ENCODE measurements at regions not wholly inside any gene's neighbourhood (a gene's known extent, or its start where the extent isn't known, plus 50 kb on each side); places are given as distances from the start of the nearest gene placed in this dataset.

- POLR2A ChIA-PET = no interaction called here
- H3K27ac ChIP-seq (ENCODE audit: low read depth, low read length) = no peak overlapping the region
- no peaks in the 10 kb centered on the region for H3K36me3 Mint-ChIP-seq
- no peak overlapping the region for H3K4me3 ChIP-seq (ENCODE audit: low read length)
- H3K9me3 ChIP-seq (ENCODE audit: control insufficient read depth in 2 of 3, low read length in 3 of 3) = no peaks in the 10 kb centered on the region
- peaks cover 0 to 1% (median 0%) of the 10 kb centered on the region in 7 donors for H3K4me1 Mint-ChIP-seq
- intact Hi-C loops (cut with micrococcal nuclease) = no loop called here
- no peaks in the 10 kb centered on the region for H3K4me1 ChIP-seq (ENCODE audit: control insufficient read depth in 2 of 2, insufficient read depth in 2 of 2, low read length in 2 of 2)
- CTCF ChIA-PET = no interaction called here
- H3K9me3 Mint-ChIP-seq = peaks cover 0 to 8% (median 4%) of the 10 kb centered on the region in 11 donors
- no peak for ATAC-seq
- no peak for DNase-seq
- no peak overlapping the region for H3K4me3 Mint-ChIP-seq
- no peaks in the 10 kb centered on the region for H3K36me3 ChIP-seq (ENCODE audit: control insufficient read depth in 2 of 3, insufficient read depth in 3 of 3, low read length in 3 of 3)
- H3K27me3 ChIP-seq (ENCODE audit: control insufficient read depth in 2 of 2, insufficient read depth in 2 of 2, low read length in 2 of 2) = no peaks in the 10 kb centered on the region
- no peak overlapping the region for H3K27ac Mint-ChIP-seq
- peaks cover 0 to 26% (median 7%) of the 10 kb centered on the region in 5 donors for H3K27me3 Mint-ChIP-seq
These were observed 247.3 kb upstream of the PDE10A start for GRCh38 chr6:165910184-165910966.

GRCh38 chr6:165906736-165907135 is 243.7 kb upstream of the PDE10A start:
- H3K36me3 ChIP-seq (ENCODE audit: control insufficient read depth in 2 of 3, insufficient read depth in 3 of 3, low read length in 3 of 3) = no peaks in the 10 kb centered on the region
- H3K4me3 ChIP-seq (ENCODE audit: low read length) = no peak overlapping the region
- intact Hi-C loops (cut with micrococcal nuclease) = no loop called here
- H3K4me1 ChIP-seq (ENCODE audit: control insufficient read depth in 2 of 2, insufficient read depth in 2 of 2, low read length in 2 of 2) = no peaks in the 10 kb centered on the region
- H3K27me3 Mint-ChIP-seq = peaks cover 0 to 31% (median 21%) of the 10 kb centered on the region in 5 donors
- no peak overlapping the region for H3K27ac ChIP-seq (ENCODE audit: low read depth, low read length)
- H3K4me1 Mint-ChIP-seq = peaks cover 0 to 1% (median 0%) of the 10 kb centered on the region in 7 donors
- no peak overlapping the region for H3K27ac Mint-ChIP-seq
- H3K36me3 Mint-ChIP-seq = no peaks in the 10 kb centered on the region
- CTCF ChIA-PET = no interaction called here
- no peak overlapping the region for H3K4me3 Mint-ChIP-seq
- DNase-seq (no peak), ATAC-seq (no peak)
- POLR2A ChIA-PET = no interaction called here
- no peaks in the 10 kb centered on the region for H3K9me3 ChIP-seq (ENCODE audit: control insufficient read depth in 2 of 3, low read length in 3 of 3)
- peaks cover 0 to 18% (median 4%) of the 10 kb centered on the region in 11 donors for H3K9me3 Mint-ChIP-seq
- H3K27me3 ChIP-seq (ENCODE audit: control insufficient read depth in 2 of 2, insufficient read depth in 2 of 2, low read length in 2 of 2) = no peaks in the 10 kb centered on the region

- ChIA-PET POLR2A (no interaction called here), CTCF (no interaction called here)
- H3K4me1 Mint-ChIP-seq = peaks cover 0 to 1% (median 0%) of the 10 kb centered on the region in 7 donors
- H3K36me3 Mint-ChIP-seq = no peaks in the 10 kb centered on the region
- no peak for DNase-seq
- H3K9me3 Mint-ChIP-seq = peaks cover 0 to 18% (median 4%) of the 10 kb centered on the region in 11 donors
- Histone ChIP-seq H3K27ac (ENCODE audit: low read depth, low read length) (no peak overlapping the region), H3K27me3 (ENCODE audit: control insufficient read depth in 2 of 2, insufficient read depth in 2 of 2, low read length in 2 of 2) (no peaks in the 10 kb centered on the region), H3K4me1 (ENCODE audit: control insufficient read depth in 2 of 2, insufficient read depth in 2 of 2, low read length in 2 of 2) (no peaks in the 10 kb centered on the region), H3K4me3 (ENCODE audit: low read length) (no peak overlapping the region), H3K36me3 (ENCODE audit: control insufficient read depth in 2 of 3, insufficient read depth in 3 of 3, low read length in 3 of 3) (no peaks in the 10 kb centered on the region), H3K9me3 (ENCODE audit: control insufficient read depth in 2 of 3, low read length in 3 of 3) (no peaks in the 10 kb centered on the region)
- H3K27ac Mint-ChIP-seq = no peak overlapping the region
- intact Hi-C loops (cut with micrococcal nuclease) = no loop called here
- peaks cover 0 to 31% (median 22%) of the 10 kb centered on the region in 5 donors for H3K27me3 Mint-ChIP-seq
- ATAC-seq = no peak
- H3K4me3 Mint-ChIP-seq = no peak overlapping the region
These were observed 242.7 kb upstream of the PDE10A start for GRCh38 chr6:165905744-165906143.

- CTCF ChIA-PET = no interaction called here
- H3K9me3 Mint-ChIP-seq = peaks cover 0 to 10% (median 0%) of the 10 kb centered on the region in 11 donors
- DNase-seq = no peak
- H3K9me3 ChIP-seq (ENCODE audit: control insufficient read depth in 2 of 3, low read length in 3 of 3) = no peaks in the 10 kb centered on the region
- H3K27me3 Mint-ChIP-seq = peaks cover 0 to 28% (median 11%) of the 10 kb centered on the region in 5 donors
- no peak overlapping the region for H3K4me3 Mint-ChIP-seq
- POLR2A ChIA-PET = no interaction called here
- no peaks in the 10 kb centered on the region for H3K36me3 ChIP-seq (ENCODE audit: control insufficient read depth in 2 of 3, insufficient read depth in 3 of 3, low read length in 3 of 3)
- H3K27me3 ChIP-seq (ENCODE audit: control insufficient read depth in 2 of 2, insufficient read depth in 2 of 2, low read length in 2 of 2) = no peaks in the 10 kb centered on the region
- H3K4me1 ChIP-seq (ENCODE audit: control insufficient read depth in 2 of 2, insufficient read depth in 2 of 2, low read length in 2 of 2) = no peaks in the 10 kb centered on the region
- H3K4me3 ChIP-seq (ENCODE audit: low read length) = no peak overlapping the region
- H3K36me3 Mint-ChIP-seq = no peaks in the 10 kb centered on the region
- no peak for ATAC-seq
- H3K4me1 Mint-ChIP-seq = peaks cover 0 to under 1% (median 0%) of the 10 kb centered on the region in 7 donors
- no peak overlapping the region for H3K27ac ChIP-seq (ENCODE audit: low read depth, low read length)
- no peak overlapping the region for H3K27ac Mint-ChIP-seq
- intact Hi-C loops (cut with micrococcal nuclease) = no loop called here
These were observed 237.9 kb upstream of the PDE10A start for GRCh38 chr6:165900970-165901369.

GRCh38 chr6:165899611-165900010 is 236.6 kb upstream of the PDE10A start:
- no peak for ATAC-seq
- Histone ChIP-seq H3K27ac (ENCODE audit: low read depth, low read length) (no peak overlapping the region), H3K36me3 (ENCODE audit: control insufficient read depth in 2 of 3, insufficient read depth in 3 of 3, low read length in 3 of 3) (no peaks in the 10 kb centered on the region), H3K9me3 (ENCODE audit: control insufficient read depth in 2 of 3, low read length in 3 of 3) (no peaks in the 10 kb centered on the region), H3K4me1 (ENCODE audit: control insufficient read depth in 2 of 2, insufficient read depth in 2 of 2, low read length in 2 of 2) (no peaks in the 10 kb centered on the region), H3K4me3 (ENCODE audit: low read length) (no peak overlapping the region), H3K27me3 (ENCODE audit: control insufficient read depth in 2 of 2, insufficient read depth in 2 of 2, low read length in 2 of 2) (no peaks in the 10 kb centered on the region)
- intact Hi-C loops (cut with micrococcal nuclease) = no loop called here
- peaks cover 0 to 9% (median 0%) of the 10 kb centered on the region in 11 donors for H3K9me3 Mint-ChIP-seq
- no peaks in the 10 kb centered on the region for H3K4me1 Mint-ChIP-seq
- H3K27ac Mint-ChIP-seq = no peak overlapping the region
- H3K4me3 Mint-ChIP-seq = no peak overlapping the region
- H3K36me3 Mint-ChIP-seq = no peaks in the 10 kb centered on the region
- H3K27me3 Mint-ChIP-seq = peaks cover 0 to 28% (median 11%) of the 10 kb centered on the region in 5 donors
- POLR2A ChIA-PET = no interaction called here
- no peak for DNase-seq
- CTCF ChIA-PET = no interaction called here

- Mint-ChIP-seq H3K4me1 (no peaks in the 10 kb centered on the region), H3K27me3 (peaks cover 0 to 23% (median 12%) of the 10 kb centered on the region in 5 donors), H3K9me3 (peaks cover 0 to 2% (median 0%) of the 10 kb centered on the region in 11 donors), H3K4me3 (no peak overlapping the region), H3K27ac (no peak overlapping the region), H3K36me3 (no peaks in the 10 kb centered on the region)
- Histone ChIP-seq H3K27ac (ENCODE audit: low read depth, low read length) (no peak overlapping the region), H3K27me3 (ENCODE audit: control insufficient read depth in 2 of 2, insufficient read depth in 2 of 2, low read length in 2 of 2) (no peaks in the 10 kb centered on the region), H3K4me1 (ENCODE audit: control insufficient read depth in 2 of 2, insufficient read depth in 2 of 2, low read length in 2 of 2) (no peaks in the 10 kb centered on the region), H3K4me3 (ENCODE audit: low read length) (no peak overlapping the region), H3K36me3 (ENCODE audit: control insufficient read depth in 2 of 3, insufficient read depth in 3 of 3, low read length in 3 of 3) (no peaks in the 10 kb centered on the region), H3K9me3 (ENCODE audit: control insufficient read depth in 2 of 3, low read length in 3 of 3) (no peaks in the 10 kb centered on the region)
- ChIA-PET CTCF (no interaction called here), POLR2A (no interaction called here)
- intact Hi-C loops (cut with micrococcal nuclease) = no loop called here
- no peak for ATAC-seq
- no peak for DNase-seq
These were observed 232.6 kb upstream of the PDE10A start for GRCh38 chr6:165895421-165896165.

All from naive thymus-derived CD4-positive, alpha-beta T cell (primary cell).